NCI-H2227 treated with DMSO at 0.1 percent for 48 hours (cell line): ENCODE measurements at regions not wholly inside any gene's neighbourhood (a gene's known extent, or its start where the extent isn't known, plus 50 kb on each side); places are given as distances from the start of the nearest gene placed in this dataset.
A peak's percentile ranks its signal among the peaks of the same experiment; 100 is the strongest.

Source experiments
- DNase-seq: peaks from one replicate; lab custom pipeline; 2025; lab: John Stamatoyannopoulos, UW

GRCh38 chr2:147468349-147468748, 376.5 kb upstream of the ACVR2A start:
- no peak for DNase-seq

- no peak for DNase-seq
Observed at GRCh38 chr2:147467441-147467840, 377.4 kb upstream of the ACVR2A start.

GRCh38 chr2:147464737-147465357, 380.0 kb upstream of the ACVR2A start:
- DNase-seq, result no peak

- no peak for DNase-seq
Observed at GRCh38 chr2:147463881-147464520, 380.8 kb upstream of the ACVR2A start.

DNA sequence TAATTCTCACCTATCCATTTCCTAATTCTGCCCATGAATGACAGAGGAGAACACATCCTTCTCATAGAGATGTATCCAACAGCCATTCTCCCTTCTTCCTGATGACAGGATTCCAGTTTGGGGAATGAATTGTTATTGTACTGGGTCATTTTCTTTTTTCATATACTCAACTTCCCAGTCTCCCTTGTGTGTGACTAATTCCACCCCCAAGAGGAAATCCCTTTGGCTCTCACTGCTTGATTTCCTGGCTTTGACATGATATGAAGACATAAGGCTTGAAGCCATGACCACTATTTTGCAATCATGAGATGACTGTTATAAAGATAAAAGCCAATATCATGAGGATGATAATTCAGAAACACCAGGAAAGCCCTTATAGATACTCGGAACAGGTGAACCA, 384.7 kb upstream of the ACVR2A start:
- no peak for DNase-seq

DNA sequence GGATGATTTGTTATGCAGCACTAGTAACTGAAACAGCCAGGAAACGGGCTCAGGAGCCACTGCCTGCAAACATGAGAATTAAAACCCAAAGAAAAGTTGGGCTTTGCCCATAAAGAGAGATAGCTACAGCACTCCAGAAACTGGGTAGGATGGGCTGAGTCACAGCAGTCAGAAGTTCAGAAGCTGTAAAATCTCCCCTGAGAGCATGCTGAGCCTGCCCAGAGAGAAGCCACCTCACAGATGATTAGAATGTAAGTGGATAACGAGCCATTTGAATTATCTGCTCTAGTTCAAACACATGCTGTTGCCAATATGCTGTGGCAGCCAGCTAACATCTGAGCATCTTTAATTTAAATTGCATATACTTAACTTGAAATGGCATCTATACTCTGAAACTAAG, 388.1 kb upstream of the ACVR2A start:
- no peak for DNase-seq

DNA sequence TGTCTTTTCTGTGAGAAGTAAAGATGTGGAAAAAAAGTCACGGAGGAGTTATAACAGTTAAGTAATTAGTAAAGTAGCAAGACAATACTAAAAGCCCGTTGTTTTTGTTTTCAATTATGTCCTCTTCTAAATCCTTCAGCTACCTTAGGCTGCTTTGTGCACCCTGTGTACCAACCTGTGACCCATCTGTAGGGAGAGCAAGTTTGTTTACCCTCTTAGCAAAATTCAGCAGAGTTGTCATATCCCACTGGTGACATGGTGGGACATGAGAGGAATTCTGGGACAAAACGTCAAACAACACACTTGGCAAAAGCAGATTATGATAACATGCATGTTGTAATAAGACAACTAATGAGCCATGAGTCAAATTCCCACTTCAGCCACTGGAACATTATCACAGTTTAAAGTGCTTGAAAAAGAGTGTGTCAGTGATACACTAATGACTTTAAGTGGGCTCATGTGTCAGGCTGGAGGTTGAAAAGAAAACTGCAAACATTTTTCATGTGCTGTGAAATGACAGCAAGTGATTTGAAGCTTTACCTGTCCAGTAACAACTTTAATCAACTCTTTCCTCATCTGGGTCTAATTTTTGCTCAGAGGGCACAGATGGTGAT, 392.8 kb upstream of the ACVR2A start:
- no peak for DNase-seq

DNA sequence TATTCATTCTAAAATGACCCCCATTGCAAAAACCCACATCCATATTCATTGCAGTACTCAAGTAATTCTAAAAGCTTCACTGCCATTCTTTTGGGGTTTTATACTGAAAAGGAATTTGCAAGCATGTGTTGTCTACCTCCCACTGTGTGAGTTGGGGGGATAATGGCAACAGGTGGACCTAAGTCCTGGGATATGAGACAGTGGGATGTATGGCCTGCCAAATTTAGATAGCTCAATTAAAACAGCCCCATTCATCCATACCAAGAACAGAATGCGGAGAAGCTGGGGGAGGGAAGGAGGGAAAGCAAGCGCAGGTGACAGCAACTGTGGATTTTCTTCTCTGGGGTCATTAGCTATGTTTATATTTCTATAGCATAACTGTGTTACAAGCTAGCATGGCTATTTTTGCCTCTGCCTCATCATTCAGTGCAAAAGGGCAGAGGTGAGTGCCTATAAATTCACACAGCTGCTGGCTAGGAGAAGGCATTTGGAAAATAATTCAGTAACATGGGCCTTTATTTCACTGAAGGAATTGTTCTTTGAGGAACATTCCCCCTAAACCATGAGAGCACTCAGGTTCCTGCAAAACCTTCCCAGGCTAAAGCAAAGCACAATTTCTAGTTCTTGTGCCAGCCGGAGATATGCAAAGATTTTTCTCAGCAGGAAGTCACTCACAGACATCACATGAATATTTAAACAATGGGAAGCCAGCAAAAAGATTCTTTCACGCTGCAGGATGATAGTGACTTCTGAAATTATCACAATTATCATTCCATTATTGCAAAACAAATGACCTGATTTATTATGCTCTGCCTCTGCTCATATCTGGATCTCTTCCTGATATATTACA, 393.9 kb upstream of the ACVR2A start:
- peak; percentile 12 for DNase-seq

DNA sequence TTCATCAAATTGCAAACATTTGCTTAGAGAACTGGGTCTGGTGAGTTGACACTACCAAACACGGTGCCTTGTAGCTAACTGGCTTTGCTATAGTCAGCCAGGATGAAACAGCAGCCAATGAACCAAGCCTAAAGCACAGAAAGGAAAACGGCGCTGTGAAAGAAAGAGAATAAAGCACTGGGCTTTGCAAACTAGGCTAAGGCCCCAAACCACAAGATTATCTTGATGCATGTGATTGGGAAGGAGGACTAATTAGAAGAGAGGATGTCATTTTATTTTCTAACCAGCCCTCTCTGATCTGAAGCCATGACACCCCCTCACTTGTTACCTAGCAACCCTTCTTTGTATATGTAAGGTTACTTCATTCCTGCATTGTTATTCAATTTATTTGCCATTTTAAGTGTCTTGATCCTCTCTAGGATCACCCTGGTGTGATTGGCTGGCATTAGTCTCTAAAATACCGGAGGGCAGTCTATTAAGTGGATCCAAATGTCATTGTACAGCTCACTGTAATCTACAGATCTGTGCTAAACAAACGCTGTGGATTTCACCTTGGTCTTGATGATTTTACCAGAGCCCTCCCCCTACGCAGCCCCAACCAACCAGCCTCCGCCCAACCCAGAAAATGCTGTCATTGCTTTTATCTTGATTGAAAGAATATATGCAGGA, 395.4 kb upstream of the ACVR2A start:
- DNase-seq, result peak; percentile 80

DNA sequence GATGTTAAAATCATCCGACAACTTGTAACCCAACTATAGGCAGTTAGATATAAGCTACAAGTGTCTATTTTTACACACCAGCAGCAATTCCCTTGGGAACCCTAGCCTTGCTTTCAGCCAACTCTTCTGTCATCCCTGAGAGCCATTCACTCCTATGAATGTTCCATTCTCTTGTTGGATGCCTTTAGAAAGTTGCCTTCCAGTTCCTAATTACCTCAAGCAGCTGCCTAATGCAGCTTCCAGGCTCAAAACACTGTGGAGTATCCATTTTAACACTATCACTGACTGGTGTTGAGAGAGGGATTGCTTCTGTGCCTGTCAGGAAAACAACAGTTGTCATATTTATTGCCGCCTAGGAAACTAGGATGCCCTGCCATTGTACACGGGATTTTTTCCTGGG, 402.0 kb upstream of the ACVR2A start:
- no peak for DNase-seq

GRCh38 chr2:147441182-147441581, 403.6 kb upstream of the ACVR2A start:
- no peak for DNase-seq

- no peak for DNase-seq
Observed at GRCh38 chr2:147440734-147441133, 404.1 kb upstream of the ACVR2A start.

DNA sequence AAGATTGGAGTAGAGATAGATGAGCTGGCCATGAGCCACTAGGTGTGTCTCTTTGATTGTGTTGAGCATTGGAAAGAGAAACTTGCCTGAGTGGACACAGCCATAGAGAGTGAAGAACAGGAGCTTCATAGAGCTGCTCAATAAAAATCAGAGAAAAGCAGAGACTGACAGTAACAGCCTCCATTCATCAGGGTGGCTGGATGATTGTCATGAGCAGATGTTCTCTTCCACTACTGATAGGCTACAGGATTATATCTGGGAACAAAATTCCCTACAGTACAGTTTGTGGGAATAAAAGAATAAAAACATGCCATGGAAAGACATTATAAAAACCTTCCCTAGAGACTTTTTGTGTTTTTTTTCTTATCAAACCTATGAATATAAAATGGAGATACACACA, 404.8 kb upstream of the ACVR2A start:
- no peak for DNase-seq

- DNase-seq, result no peak
Observed at GRCh38 chr2:147438882-147439281, 405.9 kb upstream of the ACVR2A start.

DNA sequence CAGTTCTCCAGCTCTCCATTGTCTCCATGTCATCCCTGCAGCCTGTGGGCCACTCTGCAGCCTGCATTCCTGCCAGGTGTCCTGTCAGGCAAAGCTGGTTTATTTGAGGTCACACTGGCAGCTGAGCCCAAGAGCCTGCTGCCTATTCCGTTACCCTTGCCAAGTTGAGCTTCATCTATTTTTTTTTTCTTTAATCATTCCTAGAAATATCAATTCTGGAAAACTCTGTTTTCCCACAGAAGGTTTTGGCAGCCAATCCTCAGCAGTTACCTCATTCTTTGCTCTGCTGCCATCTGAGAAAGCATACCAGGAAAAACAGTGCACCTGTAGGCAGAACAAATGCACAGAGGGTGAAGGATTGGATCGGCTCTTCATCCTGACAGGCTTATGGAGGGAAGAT, 411.0 kb upstream of the ACVR2A start:
- DNase-seq, result no peak

DNA sequence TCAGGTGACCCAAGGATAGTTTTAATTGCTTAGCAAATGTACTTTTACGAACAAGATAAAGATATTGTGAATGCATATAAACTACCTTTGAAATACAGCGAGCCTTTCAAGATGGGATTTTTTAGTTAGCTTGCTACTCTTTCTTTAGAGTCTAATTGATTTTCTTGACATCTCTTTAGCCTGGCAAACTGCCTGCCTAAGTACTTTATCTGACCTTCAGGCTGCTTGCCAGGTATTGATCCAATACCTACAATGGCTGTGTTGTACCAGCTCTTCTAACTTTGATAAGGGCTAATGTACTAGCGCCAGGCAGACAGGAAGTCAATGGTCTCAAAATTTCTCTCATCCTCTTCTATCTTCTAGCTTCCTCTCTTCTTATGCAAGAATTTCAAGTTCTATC, 414.4 kb upstream of the ACVR2A start:
- DNase-seq, result no peak

DNA sequence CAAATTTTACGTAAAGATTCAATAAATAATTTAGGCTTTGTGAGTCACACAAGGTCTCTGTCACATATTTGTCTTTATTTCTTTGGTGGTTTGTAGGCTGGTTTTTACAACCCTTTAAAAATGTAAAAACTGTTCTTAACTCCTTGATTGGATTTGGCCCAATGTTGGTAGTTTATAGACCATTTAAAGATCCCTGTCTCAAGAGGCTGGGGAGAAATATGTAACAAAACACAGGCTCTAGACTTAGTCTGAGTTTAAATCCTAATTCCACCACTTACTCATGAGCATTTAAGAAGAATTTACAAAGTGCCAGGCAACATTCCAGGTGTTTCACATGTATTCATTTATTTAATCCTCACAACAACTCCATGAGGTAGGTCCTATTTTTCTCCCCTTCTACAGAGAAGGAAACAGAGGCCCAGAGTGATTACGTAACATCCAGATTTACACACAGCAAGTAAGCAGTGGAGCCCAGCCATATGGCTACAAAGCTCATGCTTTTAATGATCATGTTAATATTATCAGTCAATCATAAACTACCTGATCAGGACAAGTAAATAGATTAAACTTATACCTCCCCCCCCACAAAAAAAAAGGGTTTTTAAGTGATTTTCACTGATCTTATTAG, 416.6 kb upstream of the ACVR2A start:
- DNase-seq, result no peak

DNA sequence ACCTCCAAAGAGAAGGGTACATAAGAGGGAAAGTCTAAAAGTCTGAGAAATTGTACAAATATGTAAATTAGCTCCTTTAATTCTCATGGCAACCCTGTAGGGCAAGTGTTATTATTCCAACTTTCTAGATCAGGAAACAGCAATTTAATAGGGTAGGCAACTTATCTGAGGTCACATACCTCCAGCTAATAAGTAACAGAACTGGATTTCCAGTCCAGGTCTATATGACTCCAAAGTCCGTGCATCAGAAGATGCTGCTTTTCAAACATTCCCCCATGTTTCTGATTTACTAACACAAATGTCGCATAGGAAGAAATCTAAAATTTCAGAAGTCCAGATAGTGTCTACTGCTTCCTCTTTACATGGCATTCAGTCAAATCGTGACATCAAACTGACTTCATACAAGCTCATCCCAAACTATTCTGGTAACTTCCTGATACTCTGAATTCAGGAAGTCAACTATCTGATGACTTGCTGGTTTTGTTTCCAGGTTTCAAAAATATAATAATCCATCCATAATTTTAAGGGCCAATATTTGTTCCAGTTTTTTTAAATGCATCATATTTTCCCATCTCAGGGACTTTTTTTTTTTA, 419.3 kb upstream of the ACVR2A start:
- no peak for DNase-seq

GRCh38 chr2:147424766-147425165, 420.1 kb upstream of the ACVR2A start:
- DNase-seq, result no peak

- DNase-seq, result no peak
Observed at GRCh38 chr2:147420947-147421675, 423.7 kb upstream of the ACVR2A start.

DNA sequence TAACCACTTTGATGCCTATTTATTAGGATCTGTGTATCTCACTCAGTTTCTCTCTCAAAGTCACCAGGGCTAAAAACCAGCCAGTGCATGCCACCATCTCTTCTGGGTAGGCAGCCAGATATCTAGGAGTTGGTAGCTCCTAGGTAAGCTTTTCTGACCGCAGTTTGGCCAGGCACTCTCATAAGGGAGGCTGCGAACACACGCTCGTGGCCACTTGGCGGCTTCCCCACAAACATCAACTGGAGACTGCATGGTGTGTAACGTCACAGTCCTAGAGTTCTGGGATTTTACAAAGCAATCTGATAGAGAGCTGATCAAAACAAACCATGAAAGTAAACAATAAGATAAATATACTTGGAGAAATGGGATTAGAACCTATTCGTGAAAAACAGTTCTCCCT, 424.3 kb upstream of the ACVR2A start:
- DNase-seq, result no peak
